ENCODE measurements at regions not wholly inside any gene's neighbourhood (a gene's known extent, or its start where the extent isn't known, plus 50 kb on each side); places are given as distances from the start of the nearest gene placed in this dataset.

- no peak for TF ChIP-seq FOXP2 (optimal IDR thresholded peaks at IDR 0.05; ENCODE audit: control extremely low read depth, extremely low read length, insufficient read depth)
- no peak for TF ChIP-seq POLR2AphosphoS5 (IDR thresholded peaks at IDR 0.05; ENCODE audit: borderline replicate concordance, low read depth, low read length)
- no peak for TF ChIP-seq EZH2 (IDR thresholded peaks at IDR 0.05)
These were observed 186.4 kb downstream of the WNT5A start for GRCh38 chr3:55300701-55301100.

Measured in SK-N-MC (cell line).